GM12873 (cell line): ENCODE measurements at regions not wholly inside any gene's neighbourhood (a gene's known extent, or its start where the extent isn't known, plus 50 kb on each side); places are given as distances from the start of the nearest gene placed in this dataset.

ENCODE experiments used
- TF ChIP-seq, protein P1 (sequence below): IDR thresholded peaks from 2 replicates; pipeline ENCODE4 v1.5.1; 2012; ENCODE audit warnings: low read depth, mild to moderate bottlenecking, moderate library complexity, low read length, control low read depth; ENCODE audit not compliant: insufficient read depth; ENCODE audit errors: missing control alignments

- TF ChIP-seq, protein P1, sequence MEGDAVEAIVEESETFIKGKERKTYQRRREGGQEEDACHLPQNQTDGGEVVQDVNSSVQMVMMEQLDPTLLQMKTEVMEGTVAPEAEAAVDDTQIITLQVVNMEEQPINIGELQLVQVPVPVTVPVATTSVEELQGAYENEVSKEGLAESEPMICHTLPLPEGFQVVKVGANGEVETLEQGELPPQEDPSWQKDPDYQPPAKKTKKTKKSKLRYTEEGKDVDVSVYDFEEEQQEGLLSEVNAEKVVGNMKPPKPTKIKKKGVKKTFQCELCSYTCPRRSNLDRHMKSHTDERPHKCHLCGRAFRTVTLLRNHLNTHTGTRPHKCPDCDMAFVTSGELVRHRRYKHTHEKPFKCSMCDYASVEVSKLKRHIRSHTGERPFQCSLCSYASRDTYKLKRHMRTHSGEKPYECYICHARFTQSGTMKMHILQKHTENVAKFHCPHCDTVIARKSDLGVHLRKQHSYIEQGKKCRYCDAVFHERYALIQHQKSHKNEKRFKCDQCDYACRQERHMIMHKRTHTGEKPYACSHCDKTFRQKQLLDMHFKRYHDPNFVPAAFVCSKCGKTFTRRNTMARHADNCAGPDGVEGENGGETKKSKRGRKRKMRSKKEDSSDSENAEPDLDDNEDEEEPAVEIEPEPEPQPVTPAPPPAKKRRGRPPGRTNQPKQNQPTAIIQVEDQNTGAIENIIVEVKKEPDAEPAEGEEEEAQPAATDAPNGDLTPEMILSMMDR, result no peak
Observed at GRCh38 chr2:8628179-8628865, 53.5 kb upstream of the ID2 start.

GRCh38 chr2:8628866-8629209 lies 53.0 kb upstream of the ID2 start:
- TF ChIP-seq, protein P1, result no peak

DNA sequence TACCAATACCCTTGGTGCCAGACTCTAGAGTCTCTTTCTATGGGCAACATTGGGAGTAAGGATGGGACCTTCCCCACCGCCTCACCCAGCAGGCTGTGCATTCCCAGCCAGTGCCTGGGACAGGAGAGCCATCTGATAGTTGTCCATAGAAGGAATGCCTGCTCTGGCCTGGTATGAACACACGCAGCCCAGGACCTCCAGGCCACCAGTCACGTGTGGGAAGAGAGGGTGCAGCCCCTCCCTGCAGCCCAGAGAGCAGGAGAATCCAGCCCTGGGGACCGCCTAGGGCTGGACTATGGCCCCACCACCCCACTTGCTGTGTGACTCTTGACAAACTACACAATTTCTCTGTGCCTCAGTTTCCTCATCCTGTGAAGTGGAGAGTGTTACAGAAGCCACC lies 52.5 kb upstream of the ID2 start:
- TF ChIP-seq, protein P1, result no peak

- TF ChIP-seq, protein P1, result no peak
Observed at GRCh38 chr2:8630676-8631464, 51.0 kb upstream of the ID2 start.

DNA sequence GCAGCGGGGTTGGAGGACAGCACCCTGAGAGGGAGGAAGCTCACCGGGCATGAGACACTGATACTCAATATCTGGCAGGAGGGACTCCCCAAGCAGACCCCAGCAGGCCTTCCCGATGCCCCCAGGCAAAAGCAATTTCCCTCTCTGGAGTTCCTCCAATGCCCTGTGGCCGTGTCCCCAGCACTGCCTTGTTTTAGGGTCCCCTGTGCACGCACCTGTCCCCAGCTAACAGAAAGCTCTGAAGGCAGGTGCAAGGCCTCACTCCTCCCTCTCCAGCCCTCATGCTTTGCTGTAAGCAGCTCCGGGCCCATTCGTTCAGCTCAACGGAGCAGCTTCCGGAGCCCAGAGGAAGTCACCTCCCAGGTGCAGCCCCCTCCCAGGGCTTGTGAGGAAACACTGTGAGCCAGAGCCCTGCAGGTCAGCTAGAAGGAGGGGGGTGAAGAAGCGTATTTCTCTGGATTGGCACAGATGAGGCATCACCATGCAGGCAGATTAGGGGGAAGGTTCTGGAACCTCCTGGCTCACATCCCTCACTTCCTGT lies 50.3 kb upstream of the ID2 start:
- TF ChIP-seq, protein P1, result no peak
